OCI-LY1 (cell line): ENCODE measurements at regions not wholly inside any gene's neighbourhood (a gene's known extent, or its start where the extent isn't known, plus 50 kb on each side); places are given as distances from the start of the nearest gene placed in this dataset.

Source experiments
- H2AFZ ChIP-seq: fragments of 200-600 bp; sonication (generic), shearing (Covaris generic); 2 replicates; pipeline ENCODE4 v1.6.0; 2014; ENCODE audit warnings: antibody characterized with exemption, mild to moderate bottlenecking, low read length
- H3F3A ChIP-seq: fragments of 200-600 bp; sonication (generic), shearing (Covaris generic); 2 replicates; pipeline ENCODE4 v1.6.0; 2014; ENCODE audit warnings: mild to moderate bottlenecking, antibody characterized with exemption, low read length, moderate library complexity; ENCODE audit not compliant: insufficient read depth
- H3K27ac ChIP-seq: fragments of 200-600 bp; sonication (generic); 2 replicates; pipeline ENCODE4 v1.5.1; 2014; ENCODE audit warnings: low read length, mixed run types, mild to moderate bottlenecking, low read depth; ENCODE audit not compliant: poor library complexity, severe bottlenecking
- H3K27me3 ChIP-seq: fragments of 200-600 bp; sonication (generic); 2 replicates; pipeline ENCODE4 v1.6.0; 2014; ENCODE audit warnings: antibody characterized with exemption, mild to moderate bottlenecking, low read length, moderate library complexity; ENCODE audit not compliant: insufficient read depth
- H3K36me3 ChIP-seq: fragments of 200-600 bp; sonication (generic); 2 replicates; pipeline ENCODE4 v1.6.1; 2014; ENCODE audit warnings: mild to moderate bottlenecking, antibody characterized with exemption, low read length, moderate library complexity, mixed read lengths; ENCODE audit not compliant: insufficient read depth
- H3K4me1 ChIP-seq: fragments of 200-600 bp; sonication (generic); 2 replicates; pipeline ENCODE4 v1.5.1; 2014; ENCODE audit warnings: mild to moderate bottlenecking, low read length, moderate library complexity; ENCODE audit not compliant: insufficient read depth, severe bottlenecking
- H3K4me2 ChIP-seq: fragments of 200-600 bp; sonication (generic), shearing (Covaris generic); 2 replicates; pipeline ENCODE4 v1.6.1; 2014; ENCODE audit warnings: low read length
- H3K4me3 ChIP-seq: fragments of 200-600 bp; sonication (generic); 2 replicates; pipeline ENCODE4 v1.5.1; 2014; ENCODE audit warnings: low read length, low read depth, mild to moderate bottlenecking, mixed read lengths; ENCODE audit not compliant: poor library complexity, severe bottlenecking
- H3K79me2 ChIP-seq: fragments of 200-600 bp; shearing (Covaris generic); 2 replicates; pipeline ENCODE4 v1.6.1; 2016; ENCODE audit warnings: mixed run types, low read length, mixed read lengths; ENCODE audit not compliant: insufficient read depth
- H3K9ac ChIP-seq: fragments of 200-600 bp; sonication (generic), shearing (Covaris generic); 2 replicates; pipeline ENCODE4 v1.6.1; 2014; ENCODE audit warnings: mild to moderate bottlenecking, low read length, mixed read lengths
- H3K9me2 ChIP-seq: fragments of 200-600 bp; sonication (generic), shearing (Covaris generic); 2 replicates; pipeline ENCODE4 v1.6.1; 2014; ENCODE audit warnings: low read depth, mild to moderate bottlenecking, low read length, mixed read lengths
- H3K9me3 ChIP-seq: fragments of 200-600 bp; shearing (Covaris generic); 2 replicates; pipeline ENCODE4 v1.6.1; 2014; ENCODE audit warnings: low read length, mixed read lengths
- H4K20me1 ChIP-seq: fragments of 200-600 bp; sonication (generic), shearing (Covaris generic); 2 replicates; pipeline ENCODE4 v1.6.0; 2016; ENCODE audit warnings: mild to moderate bottlenecking, low read length; ENCODE audit not compliant: insufficient read depth
- EZH2 ChIP-seq: fragments of 200-600 bp; sonication (generic), shearing (Covaris generic); IDR thresholded peaks from 2 replicates; pipeline ENCODE4 v1.8.0; 2017; ENCODE audit warnings: borderline replicate concordance, mixed run types, mild to moderate bottlenecking, antibody characterized with exemption, low read length, moderate library complexity, mixed read lengths
- TF ChIP-seq, protein P1 (sequence below): fragments of 200-600 bp; sonication (generic), shearing (Covaris generic); IDR thresholded peaks from 2 replicates; pipeline ENCODE4 v1.5.1; 2017; ENCODE audit warnings: mild to moderate bottlenecking, antibody characterized with exemption, low read length, moderate library complexity, mixed read lengths

DNA sequence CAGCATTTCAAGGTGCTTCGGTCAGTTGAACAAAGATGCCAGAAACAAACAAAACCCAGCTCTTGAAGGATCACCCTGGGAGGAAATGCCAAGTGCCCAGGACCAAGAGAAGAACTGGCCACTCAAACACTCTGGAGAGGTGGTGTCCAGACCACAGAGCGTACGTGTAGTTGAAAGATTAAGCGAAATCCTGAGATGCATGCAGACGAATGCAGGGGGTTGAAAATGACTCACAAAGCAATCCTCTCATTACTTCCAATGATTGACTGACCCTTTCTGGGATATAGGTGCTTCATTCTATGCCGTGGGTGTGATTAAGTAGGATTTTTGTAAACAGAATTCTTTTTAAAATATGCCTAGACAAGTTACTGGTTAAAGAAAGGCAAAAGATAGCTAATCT lies 71.5 kb upstream of the ATXN1 start:
- Histone ChIP-seq H3K9me3 (no peaks in the 10 kb centered on the region), H3K9me2 (no peaks in the 10 kb centered on the region), H3F3A (no peaks in the 10 kb centered on the region), H3K9ac (no peak overlapping the region), H3K4me2 (no peak overlapping the region), H3K36me3 (no peaks in the 10 kb centered on the region), H3K27ac (no peak overlapping the region), H2AFZ (no peak overlapping the region), H3K79me2 (no peaks in the 10 kb centered on the region), H3K27me3 (no peaks in the 10 kb centered on the region), H4K20me1 (no peaks in the 10 kb centered on the region), H3K4me3 (no peak overlapping the region), H3K4me1 (no peaks in the 10 kb centered on the region)
- no peak for TF ChIP-seq EZH2
- TF ChIP-seq, protein P1, sequence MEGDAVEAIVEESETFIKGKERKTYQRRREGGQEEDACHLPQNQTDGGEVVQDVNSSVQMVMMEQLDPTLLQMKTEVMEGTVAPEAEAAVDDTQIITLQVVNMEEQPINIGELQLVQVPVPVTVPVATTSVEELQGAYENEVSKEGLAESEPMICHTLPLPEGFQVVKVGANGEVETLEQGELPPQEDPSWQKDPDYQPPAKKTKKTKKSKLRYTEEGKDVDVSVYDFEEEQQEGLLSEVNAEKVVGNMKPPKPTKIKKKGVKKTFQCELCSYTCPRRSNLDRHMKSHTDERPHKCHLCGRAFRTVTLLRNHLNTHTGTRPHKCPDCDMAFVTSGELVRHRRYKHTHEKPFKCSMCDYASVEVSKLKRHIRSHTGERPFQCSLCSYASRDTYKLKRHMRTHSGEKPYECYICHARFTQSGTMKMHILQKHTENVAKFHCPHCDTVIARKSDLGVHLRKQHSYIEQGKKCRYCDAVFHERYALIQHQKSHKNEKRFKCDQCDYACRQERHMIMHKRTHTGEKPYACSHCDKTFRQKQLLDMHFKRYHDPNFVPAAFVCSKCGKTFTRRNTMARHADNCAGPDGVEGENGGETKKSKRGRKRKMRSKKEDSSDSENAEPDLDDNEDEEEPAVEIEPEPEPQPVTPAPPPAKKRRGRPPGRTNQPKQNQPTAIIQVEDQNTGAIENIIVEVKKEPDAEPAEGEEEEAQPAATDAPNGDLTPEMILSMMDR: no peak

DNA sequence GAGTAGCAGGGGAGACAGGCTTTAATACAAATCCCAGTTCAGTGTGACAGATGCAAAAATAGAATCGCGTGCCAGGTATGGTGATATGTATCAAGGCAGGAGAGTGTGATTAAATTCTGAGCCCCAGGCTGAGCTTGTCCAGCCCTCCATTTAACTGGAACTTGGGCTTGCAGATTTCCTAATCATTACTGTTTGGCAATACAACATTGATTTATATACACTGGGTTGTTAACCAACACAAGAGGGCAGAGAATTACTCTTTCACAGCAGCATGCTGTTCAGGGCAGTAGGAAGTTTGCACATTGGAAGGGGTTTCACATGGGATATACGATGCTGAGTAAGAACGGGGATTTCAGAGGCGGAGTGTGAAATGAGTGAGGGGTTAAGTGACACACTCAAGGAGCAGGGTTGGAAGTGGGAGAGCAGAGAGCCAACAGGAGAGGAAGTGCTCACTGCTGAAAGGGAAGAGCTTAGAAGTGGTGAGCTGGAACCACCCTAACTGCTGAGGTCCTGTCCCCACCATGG lies 70.8 kb upstream of the ATXN1 start:
- TF ChIP-seq, protein P1: no peak
- no peak for TF ChIP-seq EZH2
- H3K4me2 ChIP-seq: no peak overlapping the region

DNA sequence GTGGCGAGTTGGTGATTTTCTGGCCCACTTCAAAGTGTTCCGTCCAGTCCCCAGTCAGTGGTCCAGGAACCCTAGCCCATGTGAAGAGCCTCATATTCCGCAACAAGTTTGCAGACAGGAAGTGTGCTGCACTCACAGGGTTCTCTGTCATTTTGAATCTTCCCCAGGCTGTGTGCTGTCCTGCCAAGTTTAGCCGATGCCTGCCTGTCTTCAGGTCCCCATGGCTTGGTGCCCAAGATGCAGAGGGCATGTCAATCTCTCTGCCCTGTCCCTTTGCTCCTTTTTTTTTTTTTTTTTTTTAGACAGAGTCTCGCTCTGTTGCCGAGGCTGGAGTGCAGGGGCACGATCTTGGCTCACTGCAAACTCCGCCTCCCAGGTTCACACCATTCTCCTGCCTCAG lies 69.9 kb upstream of the ATXN1 start:
- Histone ChIP-seq H3F3A (no peaks in the 10 kb centered on the region), H2AFZ (no peak overlapping the region), H3K4me2 (no peak overlapping the region), H3K79me2 (no peaks in the 10 kb centered on the region), H4K20me1 (no peaks in the 10 kb centered on the region), H3K9ac (no peak overlapping the region), H3K9me2 (no peaks in the 10 kb centered on the region), H3K9me3 (no peaks in the 10 kb centered on the region), H3K4me3 (no peak overlapping the region), H3K27me3 (no peaks in the 10 kb centered on the region), H3K27ac (no peak overlapping the region), H3K36me3 (no peaks in the 10 kb centered on the region), H3K4me1 (no peaks in the 10 kb centered on the region)
- no peak for TF ChIP-seq EZH2
- TF ChIP-seq, protein P1: no peak

More for the DNA sequence above, 70.8 kb upstream of the ATXN1 start:
- H3F3A ChIP-seq: no peaks in the 10 kb centered on the region
- H3K9me2 ChIP-seq: no peaks in the 10 kb centered on the region
- no peaks in the 10 kb centered on the region for H3K27me3 ChIP-seq
- no peaks in the 10 kb centered on the region for H3K36me3 ChIP-seq
- H3K9ac ChIP-seq: no peak overlapping the region
- H3K9me3 ChIP-seq: no peaks in the 10 kb centered on the region
- no peaks in the 10 kb centered on the region for H4K20me1 ChIP-seq
- H3K4me3 ChIP-seq: no peak overlapping the region
- H3K27ac ChIP-seq: no peak overlapping the region
- no peak overlapping the region for H2AFZ ChIP-seq
- no peaks in the 10 kb centered on the region for H3K4me1 ChIP-seq
- H3K79me2 ChIP-seq: no peaks in the 10 kb centered on the region
